A549 (cell line): ENCODE measurements at regions not wholly inside any gene's neighbourhood (a gene's known extent, or its start where the extent isn't known, plus 50 kb on each side); places are given as distances from the start of the nearest gene placed in this dataset.
"Not testable (repeated sequence)": the region's sequence is repeated elsewhere in the genome, so short reads cannot be mapped to it uniquely, and the experiment has no call there.

ENCODE experiments used
- ATAC-seq, 2 experiments: fragments of 200-7000 bp in 1 of 2; fragments of >200 bp in 1 of 2; cut with Nextera tagmentation in 1 of 2; cut with Tn5 transposase in 1 of 2; 3 replicates each; pipeline versions ENCODE4 v1.8.0 to v1.9.1; 2018 to 2020; ENCODE audit warnings: mild to moderate bottlenecking in 1 of 2, moderate library complexity in 1 of 2
- CTCF ChIA-PET: fragments of 300-600 bp; sonication (Branson Sonifier 250); formaldehyde crosslinking; extraction: SDS; loops from one replicate; lab custom pipeline; 2021; ENCODE audit warnings: antibody characterized with exemption, inconsistent platforms; lab: Yijun Ruan, JAX
- POLR2A ChIA-PET: fragments of 350-600 bp; formaldehyde crosslinking; extraction: SDS; loops from one replicate; lab custom pipeline; 2021; ENCODE audit warnings: antibody characterized with exemption, inconsistent platforms; lab: Yijun Ruan, JAX
- DNase-seq, 2 experiments: peaks; one replicate each; pipeline versions ENCODE4 v3.0.0 to v3.0.0-alpha.2; 2011 to 2016; ENCODE audit warnings: low read depth in 1 of 2, low spot score in 1 of 2
- FAIRE-seq: peaks from 2 replicates; lab custom pipeline; 2011; peaks lifted over from hg19 to GRCh38; lab: Jason Lieb, UNC
- H3K27ac ChIP-seq, 2 experiments: fragments of >200 bp; sonication (Bioruptor Twin); formaldehyde crosslinking; 3 replicates each; pipeline ENCODE4 v1.5.1; 2016 to 2017
- H3K4me1 ChIP-seq: fragments of >200 bp; sonication (Bioruptor Twin); formaldehyde crosslinking; 3 replicates; pipeline ENCODE4 v1.6.1; 2016
- H3K4me2 ChIP-seq: fragments of >200 bp; sonication (Bioruptor Twin); formaldehyde crosslinking; 3 replicates; pipeline ENCODE4 v1.6.1; 2016
- H3K4me3 ChIP-seq: fragments of >200 bp; sonication (Bioruptor Twin); formaldehyde crosslinking; 3 replicates; pipeline ENCODE4 v1.5.1; 2016
- H3K9me3 ChIP-seq: fragments of >200 bp; sonication (Bioruptor Twin); formaldehyde crosslinking; 3 replicates; pipeline ENCODE4 v1.6.1; 2016
- BHLHE40 ChIP-seq: IDR thresholded peaks from 2 replicates; pipeline ENCODE4 v1.6.1; 2012; ENCODE audit warnings: low read depth, low read length, inconsistent platforms
- CBX8 ChIP-seq: fragments of 200-600 bp; sonication (generic); IDR thresholded peaks from 2 replicates; pipeline ENCODE4 v1.6.1; 2016
- EHF ChIP-seq: fragments of 250-450 bp; sonication (Bioruptor Pico); IDR thresholded peaks from 2 replicates; pipeline ENCODE4 v1.5.0; 2020; ENCODE audit warnings: mild to moderate bottlenecking
- EHMT2 ChIP-seq: fragments of 200-600 bp; sonication (generic); IDR thresholded peaks from 2 replicates; pipeline ENCODE4 v1.6.1; 2016; ENCODE audit warnings: antibody characterized with exemption, low read depth, mild to moderate bottlenecking, moderate library complexity
- FOXS1 ChIP-seq: fragments of 250-450 bp; sonication (Bioruptor Pico); IDR thresholded peaks from 2 replicates; pipeline ENCODE4 v1.5.0; 2020; ENCODE audit warnings: mild to moderate bottlenecking, moderate library complexity
- GATA3 ChIP-seq: IDR thresholded peaks from 2 replicates; pipeline ENCODE4 v1.6.1; 2012; ENCODE audit warnings: borderline replicate concordance
- JUN ChIP-seq, 2 experiments: fragments of >200 bp; sonication (Bioruptor Twin); formaldehyde crosslinking; IDR thresholded peaks; 2 replicates in 1 of 2; 3 replicates in 1 of 2; pipeline ENCODE4 v1.6.1; 2016 to 2017
- KDM1A ChIP-seq: fragments of 200-600 bp; sonication (generic); IDR thresholded peaks from 2 replicates; pipeline ENCODE4 v1.6.1; 2016; ENCODE audit warnings: low read depth, mild to moderate bottlenecking
- PBX3 ChIP-seq: IDR thresholded peaks from 2 replicates; pipeline ENCODE4 v1.6.1; 2012
- RNF2 ChIP-seq: fragments of 200-600 bp; sonication (generic); IDR thresholded peaks from 2 replicates; pipeline ENCODE4 v1.6.1; 2016; ENCODE audit warnings: low read depth, mild to moderate bottlenecking, antibody characterized with exemption, moderate library complexity, borderline replicate concordance
- SREBF2 ChIP-seq: fragments of 450-650 bp; IDR thresholded peaks from 2 replicates; pipeline ENCODE4 v1.6.1; 2014; ENCODE audit warnings: mild to moderate bottlenecking, moderate library complexity
- USF2 ChIP-seq: fragments of 450-650 bp; IDR thresholded peaks from 2 replicates; pipeline ENCODE4 v1.6.1; 2014; ENCODE audit warnings: antibody characterized with exemption
- WGBS: methylation state at CpG from one replicate; pipeline ENCODE4 v1.1.6; 2017; ENCODE audit errors: missing lambda C conversion rate; 5-methylcytosine and 5-hydroxymethylcytosine counted together
- TF ChIP-seq, protein P1 (sequence below): fragments of >200 bp; sonication (Bioruptor Twin); formaldehyde crosslinking; IDR thresholded peaks from 3 replicates; pipeline ENCODE4 v1.6.1; 2016
- TF ChIP-seq, protein P2 (sequence below): fragments of 250-450 bp; sonication (Bioruptor Pico); IDR thresholded peaks from 2 replicates; pipeline ENCODE4 v1.5.0; 2020; ENCODE audit warnings: low read depth, mild to moderate bottlenecking, moderate library complexity
- TF ChIP-seq, protein P3 (sequence below): IDR thresholded peaks from 2 replicates; pipeline ENCODE4 v1.6.1; 2012; ENCODE audit warnings: low read depth, borderline replicate concordance
- TF ChIP-seq, protein P4 (sequence below): IDR thresholded peaks from 2 replicates; pipeline ENCODE4 v1.6.1; 2012

DNA sequence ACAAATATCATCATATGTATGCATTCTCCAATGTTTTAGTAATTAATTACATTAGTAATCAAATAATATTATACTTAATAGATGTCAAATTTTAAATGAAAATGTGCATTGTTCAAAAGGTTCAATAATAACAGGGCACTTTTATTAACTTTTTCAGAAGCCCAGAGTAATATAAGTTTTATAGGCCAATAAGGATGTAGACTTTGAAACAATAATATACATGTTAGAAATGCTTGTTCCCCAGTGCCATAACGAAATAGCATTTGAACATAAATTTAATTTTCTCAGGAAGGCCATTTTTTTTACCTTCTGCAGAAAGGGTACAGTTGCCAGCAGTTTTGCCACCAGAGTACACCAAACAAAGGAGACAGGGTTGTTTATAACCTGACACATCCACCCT lies 1133.9 kb upstream of the LRRTM3 start:
- Histone ChIP-seq H3K4me3 (no peak overlapping the region), H3K4me2 (no peak overlapping the region), H3K27ac (no peak overlapping the region), H3K4me1 (0 out of 3 replicates have a peak, but pooled peaks cover 4% of the 10 kb centered on the region), H3K9me3 (no peaks in the 10 kb centered on the region)
- whole genome bisulfite sequencing: 16% methylated on average over 1 of the region's 1 CpG
- no peak for DNase-seq
- no peak for ATAC-seq
- no peak for TF ChIP-seq KDM1A
- TF ChIP-seq SREBF2: no peak
- TF ChIP-seq BHLHE40: no peak
- TF ChIP-seq FOXS1 (CRISPR knock-in tag): no peak
- TF ChIP-seq, protein P1, sequence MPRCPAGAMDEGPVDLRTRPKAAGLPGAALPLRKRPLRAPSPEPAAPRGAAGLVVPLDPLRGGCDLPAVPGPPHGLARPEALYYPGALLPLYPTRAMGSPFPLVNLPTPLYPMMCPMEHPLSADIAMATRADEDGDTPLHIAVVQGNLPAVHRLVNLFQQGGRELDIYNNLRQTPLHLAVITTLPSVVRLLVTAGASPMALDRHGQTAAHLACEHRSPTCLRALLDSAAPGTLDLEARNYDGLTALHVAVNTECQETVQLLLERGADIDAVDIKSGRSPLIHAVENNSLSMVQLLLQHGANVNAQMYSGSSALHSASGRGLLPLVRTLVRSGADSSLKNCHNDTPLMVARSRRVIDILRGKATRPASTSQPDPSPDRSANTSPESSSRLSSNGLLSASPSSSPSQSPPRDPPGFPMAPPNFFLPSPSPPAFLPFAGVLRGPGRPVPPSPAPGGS: no peak
- no peak for TF ChIP-seq GATA3
- no peak for TF ChIP-seq EHMT2
- TF ChIP-seq JUN (IDR thresholded peaks at IDR 0.05): no peak
- no peak for FAIRE-seq
- CTCF ChIA-PET: no interaction called here
- POLR2A ChIA-PET: no interaction called here

DNA sequence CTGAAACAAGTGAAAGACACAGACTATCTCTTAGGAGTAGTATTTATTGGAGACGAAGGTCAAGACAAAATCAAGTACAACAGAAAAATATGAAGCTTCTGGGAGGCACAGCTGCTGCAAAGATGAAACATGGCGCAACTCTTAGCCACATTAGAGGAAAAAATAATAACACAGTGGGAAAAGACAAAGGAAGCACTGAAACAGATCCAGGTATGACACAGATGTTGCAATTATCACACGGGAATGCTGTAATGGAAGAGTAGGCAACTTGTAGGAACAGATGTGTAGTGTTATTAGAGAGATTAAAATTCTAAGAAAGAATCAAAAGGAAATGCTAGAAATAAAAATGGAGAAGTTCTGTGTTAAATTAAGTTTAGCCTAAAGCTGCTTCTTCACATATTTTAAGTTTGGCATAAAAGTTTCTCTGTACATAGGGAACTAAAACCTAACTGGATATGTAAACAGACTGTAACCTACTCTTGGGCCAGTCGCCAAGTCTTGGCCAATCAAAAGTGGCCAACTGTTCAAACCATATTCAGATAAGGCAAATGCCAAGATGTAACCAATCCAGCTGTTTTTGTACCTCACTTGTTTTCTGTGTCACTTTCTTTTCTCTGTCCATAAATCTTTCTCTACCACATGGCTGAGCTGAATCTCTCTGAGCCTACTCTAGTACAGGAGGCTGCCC lies 1132.0 kb upstream of the LRRTM3 start:
- WGBS: 53% methylated on average over 4 of the region's 4 CpGs
- DNase-seq: peak in 1 of 2 experiments; percentile 8
- no peak for FAIRE-seq
- POLR2A ChIA-PET: no interaction called here
- Histone ChIP-seq H3K4me3 (no peak overlapping the region), H3K4me1 (0 out of 3 replicates have a peak, but pooled peaks cover 4% of the 10 kb centered on the region), H3K9me3 (no peaks in the 10 kb centered on the region), H3K27ac (no peak overlapping the region), H3K4me2 (peak overlapping the region; percentile 60)
- ATAC-seq: no peak
- CTCF ChIA-PET: no interaction called here
- TF ChIP-seq JUN (IDR thresholded peaks at IDR 0.05): no peak
- TF ChIP-seq PBX3: no peak
- no peak for TF ChIP-seq GATA3
- no peak for TF ChIP-seq USF2
- TF ChIP-seq, protein P2, sequence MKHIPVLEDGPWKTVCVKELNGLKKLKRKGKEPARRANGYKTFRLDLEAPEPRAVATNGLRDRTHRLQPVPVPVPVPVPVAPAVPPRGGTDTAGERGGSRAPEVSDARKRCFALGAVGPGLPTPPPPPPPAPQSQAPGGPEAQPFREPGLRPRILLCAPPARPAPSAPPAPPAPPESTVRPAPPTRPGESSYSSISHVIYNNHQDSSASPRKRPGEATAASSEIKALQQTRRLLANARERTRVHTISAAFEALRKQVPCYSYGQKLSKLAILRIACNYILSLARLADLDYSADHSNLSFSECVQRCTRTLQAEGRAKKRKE (CRISPR knock-in tag): no peak
- TF ChIP-seq CBX8: no peak
- no peak for TF ChIP-seq EHF (CRISPR knock-in tag)
- TF ChIP-seq BHLHE40: no peak
- TF ChIP-seq RNF2: no peak
- TF ChIP-seq, all 56 proteins: peak for 0

- not testable (repeated sequence) for H3K9me3 ChIP-seq, H3K4me1 ChIP-seq
- DNase-seq: peak in 1 of 2 experiments; percentile 53
- WGBS: 2% methylated on average over 19 of the region's 19 CpGs
- H3K4me3 ChIP-seq: peak overlapping the region; percentile 32
- H3K4me2 ChIP-seq: peak overlapping the region; percentile 60
- peak overlapping the region in 1 of 2 experiments; percentile 61; a peak in 2 of 6 replicates for H3K27ac ChIP-seq
- TF ChIP-seq, protein P3, sequence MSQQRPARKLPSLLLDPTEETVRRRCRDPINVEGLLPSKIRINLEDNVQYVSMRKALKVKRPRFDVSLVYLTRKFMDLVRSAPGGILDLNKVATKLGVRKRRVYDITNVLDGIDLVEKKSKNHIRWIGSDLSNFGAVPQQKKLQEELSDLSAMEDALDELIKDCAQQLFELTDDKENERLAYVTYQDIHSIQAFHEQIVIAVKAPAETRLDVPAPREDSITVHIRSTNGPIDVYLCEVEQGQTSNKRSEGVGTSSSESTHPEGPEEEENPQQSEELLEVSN: 0 out of 2 replicates have a peak, but pooled peaks have one; percentile 31
- TF ChIP-seq, protein P4, sequence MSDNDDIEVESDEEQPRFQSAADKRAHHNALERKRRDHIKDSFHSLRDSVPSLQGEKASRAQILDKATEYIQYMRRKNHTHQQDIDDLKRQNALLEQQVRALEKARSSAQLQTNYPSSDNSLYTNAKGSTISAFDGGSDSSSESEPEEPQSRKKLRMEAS: peak; percentile 36; the same call in 1 of the 2 replicates
- TF ChIP-seq, all 56 proteins: peak for 2; not testable (repeated sequence) for 54
- POLR2A ChIA-PET, CTCF ChIA-PET, FAIRE-seq: not testable (repeated sequence)
- peak in 1 of 2 experiments; percentile 70; a peak in 2 of 6 replicates for ATAC-seq
Observed at GRCh38 chr10:65794861-65795260, 1131.0 kb upstream of the LRRTM3 start.
